GM19438 (cell line): ENCODE measurements at regions not wholly inside any gene's neighbourhood (a gene's known extent, or its start where the extent isn't known, plus 50 kb on each side); places are given as distances from the start of the nearest gene placed in this dataset.
A peak's percentile ranks its signal among the peaks of the same experiment; 100 is the strongest.

Source experiments
- ATAC-seq: cut with Tn5 transposase; IDR thresholded peaks from one replicate; pipeline ENCODE4 v1.9.1; 2021; ENCODE audit warnings: low read depth; ENCODE audit not compliant: unreplicated experiment

- ATAC-seq, result no peak
Observed at GRCh38 chr5:174229514-174230370, 184.2 kb downstream of the NSG2 start.

GRCh38 chr5:174231956-174232487, 186.5 kb downstream of the NSG2 start:
- no peak for ATAC-seq

GRCh38 chr5:174234388-174234787, 188.9 kb downstream of the NSG2 start:
- ATAC-seq, result no peak

DNA sequence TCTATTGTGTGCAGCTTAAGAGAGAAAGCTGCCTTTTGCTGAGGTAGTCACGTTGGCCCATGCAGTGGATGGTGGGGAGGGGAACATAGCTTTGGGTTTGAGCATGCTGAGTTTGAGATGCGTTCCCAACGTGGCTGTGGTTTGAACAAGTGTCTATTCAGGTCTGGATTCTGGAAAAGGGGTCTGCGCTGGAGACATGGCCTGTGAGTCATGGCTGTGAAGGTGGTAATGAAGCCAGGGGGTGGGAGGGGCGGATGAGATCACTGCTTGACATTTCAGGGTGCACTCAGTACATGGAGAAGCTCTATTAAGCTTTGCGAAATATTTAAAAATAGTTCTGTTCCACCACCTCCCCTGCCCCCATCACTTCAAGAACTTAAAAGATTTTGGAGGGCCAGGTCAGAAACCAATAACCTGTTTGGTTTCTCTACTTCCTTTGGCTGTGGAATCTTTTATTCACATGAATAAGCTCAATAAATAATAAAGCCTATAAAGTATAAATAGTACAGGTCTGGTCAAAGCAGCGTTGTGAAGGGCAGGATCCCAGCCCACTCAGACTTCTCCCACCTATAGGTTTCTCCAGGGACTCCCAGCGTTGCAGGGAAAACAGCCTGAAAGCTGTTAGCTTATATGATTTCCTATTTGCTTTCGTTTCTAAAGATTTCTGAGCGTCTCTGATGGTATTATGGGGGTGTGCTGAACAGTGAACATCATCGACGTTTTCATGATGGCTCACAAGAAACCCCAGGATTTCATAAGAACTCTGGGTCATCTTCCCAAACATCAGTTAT, 189.9 kb downstream of the NSG2 start:
- ATAC-seq, result no peak

GRCh38 chr5:174236070-174236469, 190.6 kb downstream of the NSG2 start:
- ATAC-seq, result no peak

GRCh38 chr5:174239718-174240117, 194.2 kb downstream of the NSG2 start:
- ATAC-seq, result no peak

DNA sequence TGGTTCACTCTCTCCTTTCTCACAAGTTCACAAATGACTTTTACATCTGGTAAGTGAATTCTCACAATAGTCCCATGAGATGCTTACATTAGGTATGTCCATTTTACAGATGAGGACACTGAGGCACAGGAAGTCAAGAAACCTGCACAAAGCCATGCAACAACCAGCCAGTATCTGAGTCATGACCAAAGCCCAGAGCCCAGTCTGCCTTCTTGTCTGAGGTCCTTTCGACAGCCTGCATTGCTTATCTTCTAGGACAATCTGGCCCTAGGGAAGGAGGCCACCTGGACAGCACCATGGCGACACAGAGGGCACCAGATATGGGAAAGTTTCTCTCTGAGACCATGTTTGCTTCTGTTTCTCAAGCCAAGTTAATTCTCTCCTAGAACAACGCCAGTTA, 197.1 kb downstream of the NSG2 start:
- no peak for ATAC-seq

GRCh38 chr5:174243904-174244303, 198.4 kb downstream of the NSG2 start:
- ATAC-seq, result no peak

- no peak for ATAC-seq
Observed at GRCh38 chr5:174245516-174246075, 200.1 kb downstream of the NSG2 start.

DNA sequence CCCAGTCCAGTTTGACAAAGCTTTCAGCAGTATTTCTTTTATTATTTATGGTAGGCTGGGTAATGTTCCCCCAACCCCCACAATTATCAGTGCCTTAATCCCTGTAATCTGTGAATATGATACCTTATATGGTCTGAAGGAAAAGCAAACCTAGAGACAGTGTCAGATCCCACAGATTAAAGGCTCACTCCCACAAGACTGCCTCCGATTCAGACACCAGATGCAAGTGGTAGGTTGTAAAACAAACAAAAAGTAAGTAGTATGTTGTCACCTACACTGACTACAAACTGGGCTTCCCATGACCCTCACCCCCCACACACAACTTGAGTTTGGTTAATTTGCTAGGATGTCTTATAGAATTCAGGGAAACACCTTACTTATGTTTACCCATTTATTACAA, 201.2 kb downstream of the NSG2 start:
- no peak for ATAC-seq

GRCh38 chr5:174247301-174247700, 201.8 kb downstream of the NSG2 start:
- ATAC-seq, result no peak

DNA sequence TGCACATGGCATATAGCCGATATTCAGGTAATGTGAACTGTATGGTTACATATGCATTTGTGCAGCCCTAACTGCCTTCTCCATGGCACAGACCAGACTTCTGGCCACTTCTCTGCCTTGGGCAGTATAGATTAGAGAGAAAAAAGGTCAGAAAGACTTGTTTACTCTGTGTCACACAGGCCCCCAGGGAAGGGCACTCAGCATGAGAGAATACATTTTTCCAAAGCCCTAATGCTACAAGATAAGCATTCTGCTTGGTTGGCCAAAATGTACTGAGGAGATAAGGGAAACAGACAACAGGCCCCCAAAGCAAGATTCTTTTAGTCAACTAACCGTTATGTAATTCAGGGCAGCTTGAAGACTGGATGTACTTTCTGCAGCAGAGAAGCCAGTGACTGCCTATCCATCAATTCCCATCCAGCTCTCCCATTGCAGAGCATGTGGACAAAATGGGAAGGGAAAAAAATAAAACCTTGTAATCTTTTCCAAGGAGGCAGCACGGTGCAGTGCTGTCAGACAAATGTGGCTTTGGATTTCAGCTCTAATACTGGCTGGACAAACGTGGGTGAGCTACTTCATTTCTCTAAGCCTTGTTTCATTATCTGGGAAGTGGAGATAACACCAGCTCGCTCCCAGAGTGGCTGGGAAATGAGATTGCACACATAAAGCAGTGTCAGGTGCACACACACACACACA, 205.9 kb downstream of the NSG2 start:
- no peak for ATAC-seq

GRCh38 chr5:174252121-174252520, 206.6 kb downstream of the NSG2 start:
- no peak for ATAC-seq

DNA sequence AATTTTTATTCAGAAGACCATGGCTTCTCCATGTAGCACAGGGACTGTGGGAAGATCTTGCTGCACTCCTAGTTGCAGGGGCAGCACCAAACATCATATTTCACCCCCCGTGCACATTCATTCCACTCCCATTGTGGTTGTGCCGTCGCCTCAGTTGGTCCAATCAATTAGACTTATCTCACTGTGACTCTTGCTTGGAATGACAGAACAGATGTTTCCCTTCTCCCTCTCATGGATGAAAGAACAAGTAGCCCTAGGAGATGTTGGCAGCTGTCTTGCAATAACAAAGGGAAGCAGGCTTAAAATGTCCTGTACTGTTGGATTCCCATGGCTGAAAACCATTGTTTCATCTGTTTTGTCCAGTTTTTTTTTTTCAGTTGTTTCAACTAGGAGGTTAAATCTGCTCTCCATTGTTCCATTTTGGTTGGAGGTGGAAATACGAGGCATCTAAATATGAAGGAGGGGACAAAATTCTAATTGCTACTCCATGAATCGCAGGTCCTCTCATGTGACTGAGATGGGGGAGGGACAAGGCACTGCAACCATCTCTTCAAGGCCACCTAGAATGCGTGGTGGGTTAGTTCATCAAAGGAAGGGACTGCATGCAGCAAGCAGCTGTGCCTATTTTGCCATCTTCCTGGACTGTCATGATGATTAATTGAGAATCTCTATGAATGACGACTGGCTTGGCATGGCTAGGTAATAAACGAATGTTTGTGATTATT, 214.4 kb downstream of the NSG2 start:
- no peak for ATAC-seq

- ATAC-seq, result no peak
Observed at GRCh38 chr5:174271316-174271715, 225.8 kb downstream of the NSG2 start.

GRCh38 chr5:174272671-174273070, 227.2 kb downstream of the NSG2 start:
- ATAC-seq, result no peak

DNA sequence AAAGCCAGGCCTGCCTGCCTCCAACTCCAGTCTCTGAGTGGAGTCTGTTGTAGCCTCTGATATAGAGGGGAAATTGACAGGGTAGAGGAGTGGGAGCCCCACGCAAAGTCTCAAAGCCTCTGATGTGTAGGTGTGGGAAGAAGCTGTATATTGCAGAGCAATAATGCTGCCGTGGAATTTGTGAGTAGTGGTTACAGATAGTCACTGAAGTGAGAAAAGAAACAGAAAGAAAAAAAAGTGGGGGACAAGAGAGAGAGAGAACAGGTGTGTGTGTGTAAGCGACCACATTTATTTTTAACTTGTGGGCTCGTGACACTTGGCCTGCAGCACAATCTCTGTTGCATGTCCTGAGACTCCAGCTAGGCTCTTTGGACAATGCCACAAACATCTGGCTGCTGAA, 227.8 kb downstream of the NSG2 start:
- ATAC-seq, result peak; percentile 95

DNA sequence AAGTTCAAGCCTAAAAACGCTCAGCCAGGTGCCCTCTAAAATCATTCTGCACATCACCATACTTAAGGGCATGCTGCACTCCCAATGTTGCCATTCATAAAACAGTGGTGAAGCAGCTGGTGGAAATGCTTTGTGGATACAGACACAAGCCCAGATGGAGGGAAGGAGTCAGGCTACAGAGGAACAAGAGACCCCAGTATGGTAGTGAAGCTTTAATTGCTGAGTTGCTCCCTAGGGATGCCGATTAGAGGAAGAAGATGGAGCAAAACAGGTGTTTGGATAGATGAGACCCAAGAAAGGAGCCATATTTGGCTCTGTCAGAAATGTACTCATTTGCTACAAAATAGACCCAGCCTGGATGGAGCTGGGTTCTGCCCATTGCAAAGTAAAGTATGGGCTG, 230.5 kb downstream of the NSG2 start:
- ATAC-seq, result no peak

DNA sequence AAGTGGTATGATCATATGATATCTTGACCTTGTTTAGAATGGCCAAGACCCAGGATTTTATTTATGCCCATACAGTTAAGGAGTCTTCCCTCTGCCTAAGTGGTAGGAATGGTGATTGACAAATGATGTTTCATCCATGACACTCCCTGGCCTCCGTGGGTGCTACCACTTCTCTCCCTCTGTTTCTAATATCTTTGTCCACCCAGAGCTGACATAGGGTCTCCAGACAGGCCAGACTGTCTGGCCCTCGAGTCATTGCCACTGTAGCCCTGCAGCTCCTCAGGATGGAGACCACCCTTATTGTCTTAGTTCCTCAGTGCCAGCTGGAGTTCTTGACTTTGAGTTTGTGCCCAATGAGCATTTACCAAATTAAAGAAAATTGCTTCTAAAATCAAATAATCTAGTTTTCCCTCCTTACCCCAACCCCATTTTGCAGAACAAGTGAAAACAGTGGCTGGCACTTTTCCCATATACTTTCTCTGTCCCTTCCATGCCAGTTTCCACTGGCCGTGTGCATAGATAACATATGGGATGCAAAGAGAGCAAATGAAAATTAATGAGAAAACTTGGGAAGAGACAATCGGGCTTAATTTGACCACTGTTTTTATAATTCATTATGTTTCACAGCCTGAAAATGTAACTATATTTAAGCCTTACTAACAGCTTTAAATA, 235.7 kb downstream of the NSG2 start:
- no peak for ATAC-seq
